Smooth muscle cell (in vitro differentiated cells): ENCODE measurements at regions not wholly inside any gene's neighbourhood (a gene's known extent, or its start where the extent isn't known, plus 50 kb on each side); places are given as distances from the start of the nearest gene placed in this dataset.

Experiments used
- DNase-seq: peaks from one replicate; lab custom pipeline; 2025; ENCODE audit not compliant: unreplicated experiment; lab: John Stamatoyannopoulos, UW
- H2AFZ ChIP-seq: fragments of 200-600 bp; sonication (generic); 2 replicates; pipeline ENCODE4 v1.6.0; 2016; ENCODE audit warnings: antibody characterized with exemption, low read depth, mild to moderate bottlenecking
- H3F3A ChIP-seq: fragments of 200-600 bp; sonication (generic); 2 replicates; pipeline ENCODE4 v1.6.0; 2017; ENCODE audit warnings: antibody characterized with exemption, low read depth
- H3K27ac ChIP-seq: fragments of 200-600 bp; sonication (generic); 2 replicates; pipeline ENCODE4 v1.5.1; 2016; ENCODE audit warnings: low read depth, mild to moderate bottlenecking
- H3K27me3 ChIP-seq: fragments of 200-600 bp; sonication (generic); 2 replicates; pipeline ENCODE4 v1.6.1; 2016; ENCODE audit warnings: low read depth, mild to moderate bottlenecking
- H3K36me3 ChIP-seq: fragments of 200-600 bp; sonication (generic); 2 replicates; pipeline ENCODE4 v1.5.1; 2016; ENCODE audit warnings: low read depth
- H3K4me1 ChIP-seq: fragments of 200-600 bp; sonication (generic); 2 replicates; pipeline ENCODE4 v1.5.1; 2016; ENCODE audit warnings: low read depth
- H3K4me2 ChIP-seq: fragments of 200-600 bp; sonication (generic); 2 replicates; pipeline ENCODE4 v1.6.0; 2016; ENCODE audit warnings: mild to moderate bottlenecking
- H3K4me3 ChIP-seq: fragments of 200-600 bp; sonication (generic); 2 replicates; pipeline ENCODE4 v1.5.1; 2016; ENCODE audit warnings: mild to moderate bottlenecking
- H3K79me2 ChIP-seq: fragments of 200-600 bp; sonication (generic); 2 replicates; pipeline ENCODE4 v1.6.0; 2016; ENCODE audit warnings: low read depth, mild to moderate bottlenecking
- H3K9ac ChIP-seq: fragments of 200-600 bp; sonication (generic); 2 replicates; pipeline ENCODE4 v1.6.0; 2016; ENCODE audit warnings: low read depth
- H3K9me3 ChIP-seq: fragments of 200-600 bp; sonication (generic); replicated peaks from 2 replicates; pipeline ENCODE4 v1.5.1; 2016; ENCODE audit warnings: low read depth
- H4K20me1 ChIP-seq: fragments of 200-600 bp; sonication (generic); 2 replicates; pipeline ENCODE4 v1.6.0; 2016; ENCODE audit warnings: low read depth
- CTCF ChIP-seq: fragments of 200-600 bp; sonication (generic); IDR thresholded peaks from 2 replicates; pipeline ENCODE4 v1.5.1; 2017; ENCODE audit warnings: borderline replicate concordance, mild to moderate bottlenecking, antibody characterized with exemption; ENCODE audit not compliant: insufficient read depth, poor library complexity, severe bottlenecking
- WGBS: methylation state at CpG from one replicate; pipeline ENCODE4 v1.1.7; 2016; ENCODE audit warnings: low lambda C conversion rate; 5-methylcytosine and 5-hydroxymethylcytosine counted together

DNA sequence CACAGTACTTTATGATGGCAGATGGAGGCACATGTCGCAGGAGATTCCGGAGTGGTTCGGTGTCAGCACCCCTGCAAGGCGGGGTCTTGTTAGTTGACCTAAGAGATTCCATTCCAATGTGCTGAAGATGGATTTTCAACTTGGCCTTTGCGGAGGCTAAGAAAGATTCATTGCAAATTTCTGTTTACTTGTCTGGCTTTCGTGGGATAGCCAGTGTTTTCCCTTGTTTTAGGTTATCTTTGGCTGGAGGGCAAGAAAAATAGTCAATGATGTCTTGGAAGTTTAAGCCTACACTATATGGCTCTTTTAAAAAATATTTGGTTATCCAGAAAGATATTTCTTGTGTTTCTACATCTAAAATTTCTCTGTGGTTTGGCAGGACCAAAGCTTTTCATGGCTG, 123.6 kb upstream of the PTCH1 start:
- no peak overlapping the region for H3K4me2 ChIP-seq
- no peak for TF ChIP-seq CTCF
- no peaks in the 10 kb centered on the region for H4K20me1 ChIP-seq
- no peak for DNase-seq
- H3K9ac ChIP-seq: no peak overlapping the region
- no peak overlapping the region for H2AFZ ChIP-seq
- 95% methylated on average over 6 of the region's 6 CpGs for WGBS
- peaks cover 10% of the 10 kb centered on the region for H3K4me1 ChIP-seq
- H3K36me3 ChIP-seq: no peaks in the 10 kb centered on the region
- H3K27ac ChIP-seq: no peak overlapping the region
- no peaks in the 10 kb centered on the region for H3K9me3 ChIP-seq
- no peaks in the 10 kb centered on the region for H3F3A ChIP-seq
- H3K27me3 ChIP-seq: no peaks in the 10 kb centered on the region
- no peak overlapping the region for H3K4me3 ChIP-seq
- no peaks in the 10 kb centered on the region for H3K79me2 ChIP-seq

DNA sequence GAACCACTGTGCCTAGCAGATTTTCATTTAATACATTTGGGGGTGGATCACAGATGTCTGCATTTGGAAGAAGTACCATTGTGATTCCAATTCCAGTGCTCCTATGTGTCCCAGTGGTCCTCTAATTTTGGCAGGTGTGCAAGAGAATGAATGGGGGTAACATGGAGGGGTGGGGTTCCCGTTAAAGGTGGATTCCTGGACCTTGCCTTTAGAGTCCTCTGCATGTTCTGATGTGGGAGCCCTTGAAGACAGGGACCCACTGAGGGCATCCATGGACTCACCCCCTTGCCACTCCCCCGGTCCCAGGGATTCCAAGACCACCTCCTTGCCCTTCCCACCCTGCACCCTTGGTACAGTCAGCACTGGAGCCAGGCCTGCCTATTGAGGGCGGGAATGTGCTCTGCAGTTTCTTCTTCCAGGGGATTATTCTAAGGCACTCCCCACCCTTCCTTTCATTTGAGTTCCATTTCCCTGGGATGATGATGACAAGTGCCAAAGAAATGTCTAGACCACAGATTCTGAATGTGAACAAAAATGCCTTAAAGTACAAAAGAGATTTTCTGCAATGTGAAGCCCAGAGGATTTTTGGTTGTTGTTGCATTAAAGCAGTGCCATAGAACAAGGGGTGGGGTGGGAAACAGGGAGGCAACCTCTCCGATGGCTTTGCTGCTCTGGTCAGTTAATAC, 119.4 kb upstream of the PTCH1 start:
- no peak overlapping the region for H2AFZ ChIP-seq
- H4K20me1 ChIP-seq: no peaks in the 10 kb centered on the region
- no peak overlapping the region for H3K27ac ChIP-seq
- H3F3A ChIP-seq: no peaks in the 10 kb centered on the region
- TF ChIP-seq CTCF: no peak
- H3K36me3 ChIP-seq: no peaks in the 10 kb centered on the region
- no peaks in the 10 kb centered on the region for H3K9me3 ChIP-seq
- no peak for DNase-seq
- H3K4me2 ChIP-seq: peak overlapping the region; percentile 40
- H3K79me2 ChIP-seq: no peaks in the 10 kb centered on the region
- no peak overlapping the region for H3K9ac ChIP-seq
- no peak overlapping the region for H3K4me3 ChIP-seq
- peaks cover 20% of the 10 kb centered on the region for H3K4me1 ChIP-seq
- H3K27me3 ChIP-seq: no peaks in the 10 kb centered on the region
- 75% methylated on average over 4 of the region's 4 CpGs for WGBS

GRCh38 chr9:95634536-95634935, 117.8 kb upstream of the PTCH1 start:
- no peak for TF ChIP-seq CTCF
- 50% methylated on average over 6 of the region's 6 CpGs for WGBS

DNA sequence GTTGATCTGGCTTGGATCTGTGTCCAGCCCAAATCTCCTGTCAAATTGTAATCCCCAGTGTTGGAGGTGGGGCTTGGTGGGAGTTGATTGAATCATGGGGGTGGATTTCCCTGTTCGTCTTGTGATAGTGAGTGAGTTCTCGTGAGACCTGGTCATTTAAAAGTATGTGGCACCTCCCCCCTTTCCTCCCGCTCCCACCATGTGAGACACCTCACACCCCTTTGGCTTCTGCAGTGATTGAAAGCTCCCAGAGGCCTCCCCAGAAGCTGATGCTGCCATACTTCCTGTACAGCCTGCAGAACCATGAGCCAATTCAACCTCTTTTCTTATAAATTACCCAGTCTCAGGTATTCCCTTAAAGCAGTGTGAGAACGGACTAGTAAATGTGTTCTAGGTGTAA, 117.3 kb upstream of the PTCH1 start:
- Histone ChIP-seq H3K27me3 (no peaks in the 10 kb centered on the region), H3K79me2 (no peaks in the 10 kb centered on the region), H3F3A (no peaks in the 10 kb centered on the region), H2AFZ (no peak overlapping the region), H4K20me1 (no peaks in the 10 kb centered on the region), H3K4me2 (no peak overlapping the region), H3K4me3 (no peak overlapping the region), H3K4me1 (peaks cover 20% of the 10 kb centered on the region), H3K9me3 (no peaks in the 10 kb centered on the region), H3K9ac (no peak overlapping the region), H3K27ac (no peak overlapping the region), H3K36me3 (no peaks in the 10 kb centered on the region)
- DNase-seq: no peak
- TF ChIP-seq CTCF: no peak
- WGBS: 74% methylated on average over 4 of the region's 4 CpGs

More at GRCh38 chr9:95634536-95634935, 117.8 kb upstream of the PTCH1 start:
- Histone ChIP-seq H2AFZ (no peak overlapping the region), H3K9me3 (no peaks in the 10 kb centered on the region), H3K4me2 (no peak overlapping the region), H3K27me3 (no peaks in the 10 kb centered on the region), H3K36me3 (no peaks in the 10 kb centered on the region), H4K20me1 (no peaks in the 10 kb centered on the region), H3K4me3 (no peak overlapping the region), H3F3A (no peaks in the 10 kb centered on the region), H3K79me2 (no peaks in the 10 kb centered on the region), H3K9ac (no peak overlapping the region), H3K4me1 (peaks cover 20% of the 10 kb centered on the region), H3K27ac (no peak overlapping the region)
- no peak for DNase-seq
